ENCODE measurements at regions not wholly inside any gene's neighbourhood (a gene's known extent, or its start where the extent isn't known, plus 50 kb on each side); places are given as distances from the start of the nearest gene placed in this dataset.

DNA sequence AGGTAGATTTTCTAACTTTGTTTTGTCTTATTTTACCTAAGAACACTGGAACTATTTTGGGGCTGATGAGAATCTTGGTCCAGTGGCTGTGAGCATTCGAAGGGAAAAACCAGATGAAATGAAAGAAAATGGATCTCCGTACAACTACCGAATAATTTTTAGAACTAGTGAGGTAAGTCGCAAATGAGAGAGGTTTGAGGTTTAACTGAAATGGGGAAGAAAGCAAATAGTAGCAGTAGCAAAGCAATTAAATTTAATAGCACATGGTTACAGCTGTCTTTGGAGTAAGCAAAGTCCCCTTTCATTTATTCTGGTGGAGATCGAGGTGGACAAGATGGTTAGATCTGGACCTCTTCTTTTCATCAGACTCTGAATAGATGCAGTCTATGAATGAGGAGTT, 313.5 kb upstream of the RGS6 start:
- H3K79me2 ChIP-seq (ENCODE audit: insufficient read depth, low read length): peaks cover 30% of the 10 kb centered on the region; the same call in 1 of the 2 replicates
- no peaks in the 10 kb centered on the region for H3K9me2 ChIP-seq (replicated peaks; ENCODE audit: low read depth, low read length)
- H3K9ac ChIP-seq (ENCODE audit: low read depth, low read length, poor library complexity, severe bottlenecking): peak overlapping the region; percentile 23
- TF ChIP-seq CTCF (conservative IDR thresholded peaks at IDR 0.05; ENCODE audit: low read length): no peak
- no peak for TF ChIP-seq EZH2phosphoT487 (IDR thresholded peaks at IDR 0.05; ENCODE audit: borderline replicate concordance)
- H4K20me1 ChIP-seq (ENCODE audit: insufficient read depth, low read length, poor library complexity, severe bottlenecking): no peaks in the 10 kb centered on the region
- H3K4me1 ChIP-seq (ENCODE audit: insufficient read depth, low read length, poor library complexity, severe bottlenecking): peaks cover 32% of the 10 kb centered on the region
- no peak overlapping the region for H3K4me3 ChIP-seq (ENCODE audit: low read length, poor library complexity, severe bottlenecking)
- H3K4me2 ChIP-seq (ENCODE audit: low read depth, low read length, poor library complexity, severe bottlenecking): peak overlapping the region; percentile 53
- H3K27me3 ChIP-seq (ENCODE audit: insufficient read depth, low read length, poor library complexity, severe bottlenecking): no peaks in the 10 kb centered on the region
- H3F3A ChIP-seq (ENCODE audit: low read depth): no peaks in the 10 kb centered on the region
- peaks cover 33% of the 10 kb centered on the region; the same call in 1 of the 2 replicates for H3K36me3 ChIP-seq (ENCODE audit: insufficient read depth, low read length)
- H2AFZ ChIP-seq (ENCODE audit: low read length): no peak overlapping the region
- no peaks in the 10 kb centered on the region for H3K9me3 ChIP-seq (ENCODE audit: insufficient read depth, low read depth, low read length)

GRCh38 chr14:71619472-71619871, 312.8 kb upstream of the RGS6 start:
- H3K79me2 ChIP-seq (ENCODE audit: insufficient read depth, low read length): peaks cover 26% of the 10 kb centered on the region; the same call in 1 of the 2 replicates
- peaks cover 41% of the 10 kb centered on the region; the same call in 1 of the 2 replicates for H3K36me3 ChIP-seq (ENCODE audit: insufficient read depth, low read length)
- peak overlapping the region; percentile 53 for H3K4me2 ChIP-seq (ENCODE audit: low read depth, low read length, poor library complexity, severe bottlenecking)
- no peaks in the 10 kb centered on the region for H3F3A ChIP-seq (ENCODE audit: low read depth)
- H3K9me3 ChIP-seq (ENCODE audit: insufficient read depth, low read depth, low read length): no peaks in the 10 kb centered on the region
- no peak overlapping the region for H3K9ac ChIP-seq (ENCODE audit: low read depth, low read length, poor library complexity, severe bottlenecking)
- no peaks in the 10 kb centered on the region for H4K20me1 ChIP-seq (ENCODE audit: insufficient read depth, low read length, poor library complexity, severe bottlenecking)
- H3K27me3 ChIP-seq (ENCODE audit: insufficient read depth, low read length, poor library complexity, severe bottlenecking): no peaks in the 10 kb centered on the region
- no peak overlapping the region for H3K4me3 ChIP-seq (ENCODE audit: low read length, poor library complexity, severe bottlenecking)
- H2AFZ ChIP-seq (ENCODE audit: low read length): no peak overlapping the region
- TF ChIP-seq CTCF (conservative IDR thresholded peaks at IDR 0.05; ENCODE audit: low read length) (no peak), EZH2phosphoT487 (IDR thresholded peaks at IDR 0.05; ENCODE audit: borderline replicate concordance) (no peak)
- H3K4me1 ChIP-seq (ENCODE audit: insufficient read depth, low read length, poor library complexity, severe bottlenecking): peaks cover 32% of the 10 kb centered on the region
- no peaks in the 10 kb centered on the region for H3K9me2 ChIP-seq (replicated peaks; ENCODE audit: low read depth, low read length)

DNA sequence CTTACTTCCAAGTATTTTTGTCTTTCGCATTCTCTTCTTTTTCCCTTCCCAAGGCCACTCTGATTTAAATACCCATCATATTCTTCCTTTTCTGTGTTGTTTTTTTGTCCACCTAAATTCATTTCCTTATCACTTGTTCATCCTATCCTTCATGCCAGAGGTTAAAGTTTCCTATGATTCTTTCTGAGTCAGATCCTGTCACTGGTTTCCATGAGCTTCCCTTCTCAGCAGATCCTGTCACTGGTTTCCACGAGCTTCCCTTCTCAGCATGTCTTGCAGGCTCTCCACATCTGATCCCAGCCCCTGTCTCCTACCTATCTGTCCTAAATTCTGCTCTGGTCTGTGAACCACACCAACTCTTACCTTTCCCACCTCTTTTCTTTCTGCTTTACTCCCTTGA, 311.8 kb upstream of the RGS6 start:
- Histone ChIP-seq H3K4me1 (ENCODE audit: insufficient read depth, low read length, poor library complexity, severe bottlenecking) (peaks cover 32% of the 10 kb centered on the region), H3K9ac (ENCODE audit: low read depth, low read length, poor library complexity, severe bottlenecking) (no peak overlapping the region), H3K9me2 (replicated peaks; ENCODE audit: low read depth, low read length) (no peaks in the 10 kb centered on the region), H3F3A (ENCODE audit: low read depth) (no peaks in the 10 kb centered on the region), H3K79me2 (ENCODE audit: insufficient read depth, low read length) (peaks cover 20% of the 10 kb centered on the region; the same call in 1 of the 2 replicates), H3K9me3 (ENCODE audit: insufficient read depth, low read depth, low read length) (no peaks in the 10 kb centered on the region), H3K4me3 (ENCODE audit: low read length, poor library complexity, severe bottlenecking) (no peak overlapping the region), H4K20me1 (ENCODE audit: insufficient read depth, low read length, poor library complexity, severe bottlenecking) (no peaks in the 10 kb centered on the region), H3K27me3 (ENCODE audit: insufficient read depth, low read length, poor library complexity, severe bottlenecking) (no peaks in the 10 kb centered on the region), H2AFZ (ENCODE audit: low read length) (no peak overlapping the region), H3K36me3 (ENCODE audit: insufficient read depth, low read length) (peaks cover 49% of the 10 kb centered on the region; the same call in 1 of the 2 replicates), H3K4me2 (ENCODE audit: low read depth, low read length, poor library complexity, severe bottlenecking) (no peak overlapping the region)
- TF ChIP-seq EZH2phosphoT487 (IDR thresholded peaks at IDR 0.05; ENCODE audit: borderline replicate concordance): no peak
- no peak for TF ChIP-seq CTCF (conservative IDR thresholded peaks at IDR 0.05; ENCODE audit: low read length)

Data from Loucy (cell line).